Embryonic facial prominence (tissue), 1 donor: ENCODE measurements at regions not wholly inside any gene's neighbourhood (a gene's known extent, or its start where the extent isn't known, plus 50 kb on each side); places are given as distances from the start of the nearest gene placed in this dataset.
"Not testable (repeated sequence)": the region's sequence is repeated elsewhere in the genome, so short reads cannot be mapped to it uniquely, and the experiment has no call there.

ENCODE experiments used
- DNase-seq: peaks from one replicate; pipeline ENCODE4 v3.0.0-alpha.2; 2016; ENCODE audit errors: extremely low spot score

- DNase-seq, result no peak
Measured at GRCh38 chr4:123638834-123639233, 242.2 kb downstream of the SPRY1 start.

GRCh38 chr4:123640271-123640670 is 243.7 kb downstream of the SPRY1 start:
- no peak for DNase-seq

- no peak for DNase-seq
Measured at GRCh38 chr4:123640824-123641223, 244.2 kb downstream of the SPRY1 start.

- no peak for DNase-seq
Measured at GRCh38 chr4:123643691-123644090, 247.1 kb downstream of the SPRY1 start.

- no peak for DNase-seq
Measured at GRCh38 chr4:123649250-123649644, 252.7 kb downstream of the SPRY1 start.

GRCh38 chr4:123649645-123650391 is 253.2 kb downstream of the SPRY1 start:
- peak; percentile 86 for DNase-seq

- peak; percentile 73 for DNase-seq
Measured at GRCh38 chr4:123651066-123651465, 254.5 kb downstream of the SPRY1 start.

- no peak for DNase-seq
Measured at GRCh38 chr4:123651536-123652180, 255.1 kb downstream of the SPRY1 start.

GRCh38 chr4:123652476-123652875 is 255.9 kb downstream of the SPRY1 start:
- no peak for DNase-seq

- no peak for DNase-seq
Measured at GRCh38 chr4:123653236-123653635, 256.6 kb downstream of the SPRY1 start.

- not testable (repeated sequence) for DNase-seq
Measured at GRCh38 chr4:123656746-123657294, 260.2 kb downstream of the SPRY1 start.

GRCh38 chr4:123657606-123658005 is 261.0 kb downstream of the SPRY1 start:
- not testable (repeated sequence) for DNase-seq

- no peak for DNase-seq
Measured at GRCh38 chr4:123659262-123659661, 262.7 kb downstream of the SPRY1 start.

GRCh38 chr4:123659730-123660129 is 263.1 kb downstream of the SPRY1 start:
- no peak for DNase-seq

GRCh38 chr4:123661080-123661737 is 264.6 kb downstream of the SPRY1 start:
- DNase-seq, result no peak

- DNase-seq, result no peak
Measured at GRCh38 chr4:123662827-123663226, 266.2 kb downstream of the SPRY1 start.

- no peak for DNase-seq
Measured at GRCh38 chr4:123666486-123666885, 269.9 kb downstream of the SPRY1 start.

- no peak for DNase-seq
Measured at GRCh38 chr4:123667496-123667895, 270.9 kb downstream of the SPRY1 start.

GRCh38 chr4:123667991-123668390 is 271.4 kb downstream of the SPRY1 start:
- no peak for DNase-seq

GRCh38 chr4:123671636-123672404 is 275.2 kb downstream of the SPRY1 start:
- DNase-seq, result no peak

- no peak for DNase-seq
Measured at GRCh38 chr4:123672987-123673386, 276.4 kb downstream of the SPRY1 start.

GRCh38 chr4:123673971-123674370 is 277.4 kb downstream of the SPRY1 start:
- no peak for DNase-seq
